ENCODE measurements at regions not wholly inside any gene's neighbourhood (a gene's known extent, or its start where the extent isn't known, plus 50 kb on each side); places are given as distances from the start of the nearest gene placed in this dataset.

GRCh38 chr10:33626798-33627466 is 292.5 kb upstream of the NRP1 start:
- H3K36me3 ChIP-seq (ENCODE audit: control insufficient read depth in 1 of 2, insufficient read depth in 2 of 2, low read length in 2 of 2) = no peaks in the 10 kb centered on the region
- H3K9ac ChIP-seq (ENCODE audit: low read depth in 1 of 2, low read length in 2 of 2) = no peak overlapping the region
- no peaks in the 10 kb centered on the region for H3K9me3 ChIP-seq (ENCODE audit: control insufficient read depth in 1 of 2, low read length in 2 of 2)
- no peak overlapping the region for H3K27ac ChIP-seq (ENCODE audit: low read depth, low read length)
- no peak overlapping the region for H3K4me3 ChIP-seq (ENCODE audit: low read depth in 1 of 2, low read length in 2 of 2)
- no peaks in the 10 kb centered on the region for H3K27me3 ChIP-seq (ENCODE audit: control insufficient read depth in 1 of 2, insufficient read depth in 2 of 2, low read length in 2 of 2)
- no peaks in the 10 kb centered on the region for H3K4me1 ChIP-seq (ENCODE audit: control insufficient read depth in 1 of 2, insufficient read depth in 2 of 2, low read length in 2 of 2)

GRCh38 chr10:33623669-33624068 is 289.2 kb upstream of the NRP1 start:
- Histone ChIP-seq H3K27ac (ENCODE audit: low read depth, low read length) (no peak overlapping the region), H3K9ac (ENCODE audit: low read depth in 1 of 2, low read length in 2 of 2) (no peak overlapping the region), H3K4me1 (ENCODE audit: control insufficient read depth in 1 of 2, insufficient read depth in 2 of 2, low read length in 2 of 2) (no peaks in the 10 kb centered on the region), H3K36me3 (ENCODE audit: control insufficient read depth in 1 of 2, insufficient read depth in 2 of 2, low read length in 2 of 2) (no peaks in the 10 kb centered on the region), H3K9me3 (ENCODE audit: control insufficient read depth in 1 of 2, low read length in 2 of 2) (no peaks in the 10 kb centered on the region), H3K4me3 (ENCODE audit: low read depth in 1 of 2, low read length in 2 of 2) (no peak overlapping the region), H3K27me3 (ENCODE audit: control insufficient read depth in 1 of 2, insufficient read depth in 2 of 2, low read length in 2 of 2) (no peaks in the 10 kb centered on the region)

- Histone ChIP-seq H3K9ac (ENCODE audit: low read depth in 1 of 2, low read length in 2 of 2) (no peak overlapping the region), H3K36me3 (ENCODE audit: control insufficient read depth in 1 of 2, insufficient read depth in 2 of 2, low read length in 2 of 2) (no peaks in the 10 kb centered on the region), H3K27me3 (ENCODE audit: control insufficient read depth in 1 of 2, insufficient read depth in 2 of 2, low read length in 2 of 2) (no peaks in the 10 kb centered on the region), H3K4me1 (ENCODE audit: control insufficient read depth in 1 of 2, insufficient read depth in 2 of 2, low read length in 2 of 2) (no peaks in the 10 kb centered on the region), H3K9me3 (ENCODE audit: control insufficient read depth in 1 of 2, low read length in 2 of 2) (no peaks in the 10 kb centered on the region), H3K4me3 (ENCODE audit: low read depth in 1 of 2, low read length in 2 of 2) (no peak overlapping the region), H3K27ac (ENCODE audit: low read depth, low read length) (no peak overlapping the region)
Measured at GRCh38 chr10:33621101-33621500, 286.6 kb upstream of the NRP1 start.

- H3K36me3 ChIP-seq (ENCODE audit: control insufficient read depth in 1 of 2, insufficient read depth in 2 of 2, low read length in 2 of 2) = no peaks in the 10 kb centered on the region
- H3K9me3 ChIP-seq (ENCODE audit: control insufficient read depth in 1 of 2, low read length in 2 of 2) = no peaks in the 10 kb centered on the region
- no peak overlapping the region for H3K4me3 ChIP-seq (ENCODE audit: low read depth in 1 of 2, low read length in 2 of 2)
- no peaks in the 10 kb centered on the region for H3K4me1 ChIP-seq (ENCODE audit: control insufficient read depth in 1 of 2, insufficient read depth in 2 of 2, low read length in 2 of 2)
- H3K27me3 ChIP-seq (ENCODE audit: control insufficient read depth in 1 of 2, insufficient read depth in 2 of 2, low read length in 2 of 2) = no peaks in the 10 kb centered on the region
- no peak overlapping the region for H3K9ac ChIP-seq (ENCODE audit: low read depth in 1 of 2, low read length in 2 of 2)
- H3K27ac ChIP-seq (ENCODE audit: low read depth, low read length) = no peak overlapping the region
Measured at GRCh38 chr10:33618196-33618595, 283.7 kb upstream of the NRP1 start.

GRCh38 chr10:33617381-33618080 is 283.1 kb upstream of the NRP1 start:
- H3K27ac ChIP-seq (ENCODE audit: low read depth, low read length) = no peak overlapping the region
- no peaks in the 10 kb centered on the region for H3K36me3 ChIP-seq (ENCODE audit: control insufficient read depth in 1 of 2, insufficient read depth in 2 of 2, low read length in 2 of 2)
- no peaks in the 10 kb centered on the region for H3K9me3 ChIP-seq (ENCODE audit: control insufficient read depth in 1 of 2, low read length in 2 of 2)
- no peaks in the 10 kb centered on the region for H3K4me1 ChIP-seq (ENCODE audit: control insufficient read depth in 1 of 2, insufficient read depth in 2 of 2, low read length in 2 of 2)
- no peak overlapping the region for H3K9ac ChIP-seq (ENCODE audit: low read depth in 1 of 2, low read length in 2 of 2)
- no peak overlapping the region for H3K4me3 ChIP-seq (ENCODE audit: low read depth in 1 of 2, low read length in 2 of 2)
- no peaks in the 10 kb centered on the region for H3K27me3 ChIP-seq (ENCODE audit: control insufficient read depth in 1 of 2, insufficient read depth in 2 of 2, low read length in 2 of 2)

DNA sequence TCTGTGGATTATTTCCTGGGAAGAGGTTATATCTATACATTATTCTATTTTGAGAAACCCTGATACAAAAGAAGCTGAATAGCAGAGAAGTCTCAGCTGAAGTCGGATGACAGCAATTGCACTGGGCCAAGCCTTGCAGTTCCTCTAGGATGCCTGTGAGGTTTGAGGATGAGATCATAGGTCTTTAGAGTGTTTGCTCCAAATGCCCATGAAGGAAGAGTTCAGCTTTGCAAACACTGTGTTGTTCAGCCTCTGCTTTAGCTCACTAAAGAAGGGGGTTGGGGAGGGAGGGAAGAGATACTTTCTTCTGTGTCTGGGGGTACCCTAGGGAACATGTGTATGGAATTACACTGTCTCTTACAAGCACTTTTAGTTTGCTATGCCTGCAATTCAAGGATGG is 282.5 kb upstream of the NRP1 start:
- H3K36me3 ChIP-seq (ENCODE audit: control insufficient read depth in 1 of 2, insufficient read depth in 2 of 2, low read length in 2 of 2) = no peaks in the 10 kb centered on the region
- H3K4me1 ChIP-seq (ENCODE audit: control insufficient read depth in 1 of 2, insufficient read depth in 2 of 2, low read length in 2 of 2) = no peaks in the 10 kb centered on the region
- no peak overlapping the region for H3K27ac ChIP-seq (ENCODE audit: low read depth, low read length)
- no peak overlapping the region for H3K4me3 ChIP-seq (ENCODE audit: low read depth in 1 of 2, low read length in 2 of 2)
- H3K9me3 ChIP-seq (ENCODE audit: control insufficient read depth in 1 of 2, low read length in 2 of 2) = no peaks in the 10 kb centered on the region
- H3K27me3 ChIP-seq (ENCODE audit: control insufficient read depth in 1 of 2, insufficient read depth in 2 of 2, low read length in 2 of 2) = no peaks in the 10 kb centered on the region
- no peak overlapping the region for H3K9ac ChIP-seq (ENCODE audit: low read depth in 1 of 2, low read length in 2 of 2)

GRCh38 chr10:33612551-33612950 is 278.1 kb upstream of the NRP1 start:
- no peak overlapping the region for H3K27ac ChIP-seq (ENCODE audit: low read depth, low read length)
- no peaks in the 10 kb centered on the region for H3K4me1 ChIP-seq (ENCODE audit: control insufficient read depth in 1 of 2, insufficient read depth in 2 of 2, low read length in 2 of 2)
- H3K4me3 ChIP-seq (ENCODE audit: low read depth in 1 of 2, low read length in 2 of 2) = no peak overlapping the region
- no peaks in the 10 kb centered on the region for H3K36me3 ChIP-seq (ENCODE audit: control insufficient read depth in 1 of 2, insufficient read depth in 2 of 2, low read length in 2 of 2)
- H3K9me3 ChIP-seq (ENCODE audit: control insufficient read depth in 1 of 2, low read length in 2 of 2) = no peaks in the 10 kb centered on the region
- H3K27me3 ChIP-seq (ENCODE audit: control insufficient read depth in 1 of 2, insufficient read depth in 2 of 2, low read length in 2 of 2) = no peaks in the 10 kb centered on the region
- H3K9ac ChIP-seq (ENCODE audit: low read depth in 1 of 2, low read length in 2 of 2) = no peak overlapping the region

- no peak overlapping the region for H3K9ac ChIP-seq (ENCODE audit: low read depth in 1 of 2, low read length in 2 of 2)
- H3K4me1 ChIP-seq (ENCODE audit: control insufficient read depth in 1 of 2, insufficient read depth in 2 of 2, low read length in 2 of 2) = no peaks in the 10 kb centered on the region
- H3K36me3 ChIP-seq (ENCODE audit: control insufficient read depth in 1 of 2, insufficient read depth in 2 of 2, low read length in 2 of 2) = no peaks in the 10 kb centered on the region
- no peak overlapping the region for H3K27ac ChIP-seq (ENCODE audit: low read depth, low read length)
- H3K9me3 ChIP-seq (ENCODE audit: control insufficient read depth in 1 of 2, low read length in 2 of 2) = no peaks in the 10 kb centered on the region
- H3K4me3 ChIP-seq (ENCODE audit: low read depth in 1 of 2, low read length in 2 of 2) = no peak overlapping the region
- no peaks in the 10 kb centered on the region for H3K27me3 ChIP-seq (ENCODE audit: control insufficient read depth in 1 of 2, insufficient read depth in 2 of 2, low read length in 2 of 2)
Measured at GRCh38 chr10:33612116-33612515, 277.6 kb upstream of the NRP1 start.

GRCh38 chr10:33611423-33611822 is 277.0 kb upstream of the NRP1 start:
- no peaks in the 10 kb centered on the region for H3K4me1 ChIP-seq (ENCODE audit: control insufficient read depth in 1 of 2, insufficient read depth in 2 of 2, low read length in 2 of 2)
- H3K27me3 ChIP-seq (ENCODE audit: control insufficient read depth in 1 of 2, insufficient read depth in 2 of 2, low read length in 2 of 2) = no peaks in the 10 kb centered on the region
- no peaks in the 10 kb centered on the region for H3K9me3 ChIP-seq (ENCODE audit: control insufficient read depth in 1 of 2, low read length in 2 of 2)
- no peak overlapping the region for H3K27ac ChIP-seq (ENCODE audit: low read depth, low read length)
- H3K36me3 ChIP-seq (ENCODE audit: control insufficient read depth in 1 of 2, insufficient read depth in 2 of 2, low read length in 2 of 2) = no peaks in the 10 kb centered on the region
- H3K4me3 ChIP-seq (ENCODE audit: low read depth in 1 of 2, low read length in 2 of 2) = no peak overlapping the region
- no peak overlapping the region for H3K9ac ChIP-seq (ENCODE audit: low read depth in 1 of 2, low read length in 2 of 2)

GRCh38 chr10:33609546-33609945 is 275.1 kb upstream of the NRP1 start:
- no peak overlapping the region for H3K4me3 ChIP-seq (ENCODE audit: low read depth in 1 of 2, low read length in 2 of 2)
- no peaks in the 10 kb centered on the region for H3K36me3 ChIP-seq (ENCODE audit: control insufficient read depth in 1 of 2, insufficient read depth in 2 of 2, low read length in 2 of 2)
- H3K27ac ChIP-seq (ENCODE audit: low read depth, low read length) = no peak overlapping the region
- no peaks in the 10 kb centered on the region for H3K9me3 ChIP-seq (ENCODE audit: control insufficient read depth in 1 of 2, low read length in 2 of 2)
- no peaks in the 10 kb centered on the region for H3K4me1 ChIP-seq (ENCODE audit: control insufficient read depth in 1 of 2, insufficient read depth in 2 of 2, low read length in 2 of 2)
- H3K9ac ChIP-seq (ENCODE audit: low read depth in 1 of 2, low read length in 2 of 2) = no peak overlapping the region
- no peaks in the 10 kb centered on the region for H3K27me3 ChIP-seq (ENCODE audit: control insufficient read depth in 1 of 2, insufficient read depth in 2 of 2, low read length in 2 of 2)

All from duodenal mucosa (tissue), 2 donors.